A549 (cell line): ENCODE measurements at regions not wholly inside any gene's neighbourhood (a gene's known extent, or its start where the extent isn't known, plus 50 kb on each side); places are given as distances from the start of the nearest gene placed in this dataset.
A peak's percentile ranks its signal among the peaks of the same experiment; 100 is the strongest.

Experiments used
- ATAC-seq, 2 experiments: fragments of 200-7000 bp in 1 of 2; fragments of >200 bp in 1 of 2; cut with Nextera tagmentation in 1 of 2; cut with Tn5 transposase in 1 of 2; 3 replicates each; pipeline versions ENCODE4 v1.8.0 to v1.9.1; 2018 to 2020; ENCODE audit warnings: mild to moderate bottlenecking in 1 of 2, moderate library complexity in 1 of 2
- CTCF ChIA-PET: fragments of 300-600 bp; sonication (Branson Sonifier 250); formaldehyde crosslinking; extraction: SDS; loops from one replicate; lab custom pipeline; 2021; ENCODE audit warnings: antibody characterized with exemption, inconsistent platforms; lab: Yijun Ruan, JAX
- POLR2A ChIA-PET: fragments of 350-600 bp; formaldehyde crosslinking; extraction: SDS; loops from one replicate; lab custom pipeline; 2021; ENCODE audit warnings: antibody characterized with exemption, inconsistent platforms; lab: Yijun Ruan, JAX
- DNase-seq, 2 experiments: peaks; one replicate each; pipeline versions ENCODE4 v3.0.0 to v3.0.0-alpha.2; 2011 to 2016; ENCODE audit warnings: low read depth in 1 of 2, low spot score in 1 of 2
- FAIRE-seq: peaks from 2 replicates; lab custom pipeline; 2011; peaks lifted over from hg19 to GRCh38; lab: Jason Lieb, UNC
- H3K27ac ChIP-seq, 2 experiments: fragments of >200 bp; sonication (Bioruptor Twin); formaldehyde crosslinking; 3 replicates each; pipeline ENCODE4 v1.5.1; 2016 to 2017
- H3K4me1 ChIP-seq: fragments of >200 bp; sonication (Bioruptor Twin); formaldehyde crosslinking; 3 replicates; pipeline ENCODE4 v1.6.1; 2016
- H3K4me2 ChIP-seq: fragments of >200 bp; sonication (Bioruptor Twin); formaldehyde crosslinking; 3 replicates; pipeline ENCODE4 v1.6.1; 2016
- H3K4me3 ChIP-seq: fragments of >200 bp; sonication (Bioruptor Twin); formaldehyde crosslinking; 3 replicates; pipeline ENCODE4 v1.5.1; 2016
- H3K9me3 ChIP-seq: fragments of >200 bp; sonication (Bioruptor Twin); formaldehyde crosslinking; 3 replicates; pipeline ENCODE4 v1.6.1; 2016
- CEBPB ChIP-seq, 2 experiments: fragments of >200 bp in 1 of 2; sonication (Bioruptor Twin) in 1 of 2; formaldehyde crosslinking in 1 of 2; IDR thresholded peaks; 2 replicates each; pipeline ENCODE4 v1.6.1; 2012 to 2016
- CHD4 ChIP-seq: fragments of 200-600 bp; sonication (generic); IDR thresholded peaks from 2 replicates; pipeline ENCODE4 v1.6.1; 2016; ENCODE audit warnings: antibody characterized with exemption, mild to moderate bottlenecking, borderline replicate concordance
- CTCF ChIP-seq: fragments of >200 bp; sonication (Bioruptor Twin); formaldehyde crosslinking; IDR thresholded peaks from 3 replicates; pipeline ENCODE4 v1.5.1; 2016
- EHF ChIP-seq: fragments of 250-450 bp; sonication (Bioruptor Pico); IDR thresholded peaks from 2 replicates; pipeline ENCODE4 v1.5.0; 2020; ENCODE audit warnings: mild to moderate bottlenecking
- EP300 ChIP-seq, 2 experiments: fragments of >200 bp; sonication (Bioruptor Twin); formaldehyde crosslinking; IDR thresholded peaks; 2 replicates in 1 of 2; 3 replicates in 1 of 2; pipeline ENCODE4 v1.6.1; 2016 to 2017
- FOXS1 ChIP-seq: fragments of 250-450 bp; sonication (Bioruptor Pico); IDR thresholded peaks from 2 replicates; pipeline ENCODE4 v1.5.0; 2020; ENCODE audit warnings: mild to moderate bottlenecking, moderate library complexity
- GATA3 ChIP-seq: IDR thresholded peaks from 2 replicates; pipeline ENCODE4 v1.6.1; 2012; ENCODE audit warnings: borderline replicate concordance
- HDAC2 ChIP-seq: fragments of 200-600 bp; sonication (generic); IDR thresholded peaks from 2 replicates; pipeline ENCODE4 v1.6.1; 2016
- HES2 ChIP-seq: fragments of >200 bp; sonication (Bioruptor Twin); formaldehyde crosslinking; IDR thresholded peaks from 2 replicates; pipeline ENCODE4 v1.6.1; 2016
- HEYL ChIP-seq: fragments of 250-450 bp; sonication (Bioruptor Pico); IDR thresholded peaks from 2 replicates; pipeline ENCODE4 v1.8.0; 2021; ENCODE audit warnings: mild to moderate bottlenecking, moderate library complexity
- HMGXB4 ChIP-seq: fragments of 250-450 bp; sonication (Bioruptor Pico); IDR thresholded peaks from 2 replicates; pipeline ENCODE4 v1.5.0; 2021; ENCODE audit warnings: mild to moderate bottlenecking, moderate library complexity, borderline replicate concordance
- HOXA7 ChIP-seq: fragments of 250-450 bp; sonication (Bioruptor Pico); IDR thresholded peaks from 2 replicates; pipeline ENCODE4 v1.5.0; 2020; ENCODE audit warnings: mild to moderate bottlenecking, moderate library complexity
- KDM1A ChIP-seq: fragments of 200-600 bp; sonication (generic); IDR thresholded peaks from 2 replicates; pipeline ENCODE4 v1.6.1; 2016; ENCODE audit warnings: low read depth, mild to moderate bottlenecking
- MYC ChIP-seq: IDR thresholded peaks from 2 replicates; pipeline ENCODE4 v1.6.1; 2012; ENCODE audit warnings: mild to moderate bottlenecking, inconsistent platforms, low read length, improper control_type of control experiment, borderline replicate concordance
- RCOR1 ChIP-seq: fragments of 150-350 bp; IDR thresholded peaks from 2 replicates; pipeline ENCODE4 v1.6.1; 2014; ENCODE audit warnings: antibody characterized with exemption, low read length, low read depth
- SMC3 ChIP-seq: fragments of >200 bp; sonication (Bioruptor Twin); formaldehyde crosslinking; IDR thresholded peaks from 3 replicates; pipeline ENCODE4 v1.6.1; 2018; ENCODE audit warnings: inconsistent platforms
- SREBF2 ChIP-seq: fragments of 450-650 bp; IDR thresholded peaks from 2 replicates; pipeline ENCODE4 v1.6.1; 2014; ENCODE audit warnings: mild to moderate bottlenecking, moderate library complexity
- TFCP2L1 ChIP-seq: fragments of 250-450 bp; sonication (Bioruptor Pico); IDR thresholded peaks from 2 replicates; pipeline ENCODE4 v1.5.0; 2021; ENCODE audit warnings: mild to moderate bottlenecking
- ZC3H11A ChIP-seq: fragments of 450-650 bp; IDR thresholded peaks from 2 replicates; pipeline ENCODE4 v1.6.1; 2014; ENCODE audit warnings: antibody characterized with exemption, mild to moderate bottlenecking
- ZNF302 ChIP-seq: fragments of 250-450 bp; sonication (Bioruptor Pico); IDR thresholded peaks from 2 replicates; pipeline ENCODE4 v1.9.0; 2021; ENCODE audit warnings: inconsistent platforms, mild to moderate bottlenecking, moderate library complexity
- ZSCAN20 ChIP-seq: fragments of 250-450 bp; sonication (Bioruptor Pico); IDR thresholded peaks from 2 replicates; pipeline ENCODE4 v1.8.0; 2022; ENCODE audit warnings: mild to moderate bottlenecking, moderate library complexity
- WGBS: methylation state at CpG from one replicate; pipeline ENCODE4 v1.1.6; 2017; ENCODE audit errors: missing lambda C conversion rate; 5-methylcytosine and 5-hydroxymethylcytosine counted together

- DNase-seq = no peak
- Histone ChIP-seq H3K9me3 (no peaks in the 10 kb centered on the region), H3K27ac (no peak overlapping the region), H3K4me1 (no peaks in the 10 kb centered on the region), H3K4me2 (no peak overlapping the region), H3K4me3 (no peak overlapping the region)
- no peak for ATAC-seq
- ChIA-PET CTCF (interaction anchor here (1.4 kb wide), 1 partner anchor 11 kb away, joined by 4 read pairs; no protein-coding TSS in a partner anchor), POLR2A (interaction anchor here (0.7 kb wide), 1 partner anchor 78 kb away, joined by 4 read pairs; no protein-coding TSS in a partner anchor)
- 78% methylated on average over 5 of the region's 5 CpGs for WGBS
- FAIRE-seq = no peak
- TF ChIP-seq SMC3 (no peak), CHD4 (no peak), ZC3H11A (no peak), CEBPB (IDR thresholded peaks at IDR 0.05) (peak; percentile 49 to 79; a peak in 3 of 4 replicates), TFCP2L1 (CRISPR knock-in tag) (no peak), SREBF2 (no peak)
Measured at GRCh38 chr18:76720683-76721082, 101.7 kb upstream of the ZNF236 start.

GRCh38 chr18:76715012-76715610, 107.2 kb upstream of the ZNF236 start:
- Histone ChIP-seq H3K4me3 (no peak overlapping the region), H3K4me1 (no peaks in the 10 kb centered on the region), H3K9me3 (no peaks in the 10 kb centered on the region), H3K27ac (no peak overlapping the region), H3K4me2 (no peak overlapping the region)
- ChIA-PET CTCF (no interaction called here), POLR2A (no interaction called here)
- TF ChIP-seq SREBF2 (no peak), HMGXB4 (CRISPR knock-in tag) (no peak), MYC (no peak), EP300 (IDR thresholded peaks at IDR 0.05) (no peak), FOXS1 (CRISPR knock-in tag) (no peak), ZNF302 (CRISPR knock-in tag) (no peak), TFCP2L1 (CRISPR knock-in tag) (no peak), HEYL (CRISPR knock-in tag) (no peak), SMC3 (no peak), GATA3 (no peak)
- 74% methylated on average over 14 of the region's 16 CpGs for WGBS
- FAIRE-seq = no peak
- DNase-seq = no peak
- ATAC-seq = no peak

GRCh38 chr18:76713432-76713831, 108.9 kb upstream of the ZNF236 start:
- ATAC-seq (no peak), FAIRE-seq (no peak), DNase-seq (no peak)
- no peak overlapping the region for H3K4me2 ChIP-seq
- no peaks in the 10 kb centered on the region for H3K4me1 ChIP-seq
- no peaks in the 10 kb centered on the region for H3K9me3 ChIP-seq
- TF ChIP-seq CHD4 (no peak), EHF (CRISPR knock-in tag) (no peak), CTCF (no peak), KDM1A (no peak), RCOR1 (no peak), HOXA7 (CRISPR knock-in tag) (no peak), ZSCAN20 (CRISPR knock-in tag) (no peak), ZC3H11A (no peak), HES2 (no peak), HDAC2 (no peak)
- ChIA-PET CTCF (interaction anchor here (1.0 to 7.0 kb wide), 2 partner anchors 18 to 315 kb away, joined by 3 to 101 read pairs; no protein-coding TSS in a partner anchor), POLR2A (no interaction called here)
- H3K4me3 ChIP-seq = no peak overlapping the region
- no peak overlapping the region for H3K27ac ChIP-seq
- 67% methylated on average over 4 of the region's 8 CpGs for WGBS
